ENCODE measurements at regions not wholly inside any gene's neighbourhood (a gene's known extent, or its start where the extent isn't known, plus 50 kb on each side); places are given as distances from the start of the nearest gene placed in this dataset.

DNA sequence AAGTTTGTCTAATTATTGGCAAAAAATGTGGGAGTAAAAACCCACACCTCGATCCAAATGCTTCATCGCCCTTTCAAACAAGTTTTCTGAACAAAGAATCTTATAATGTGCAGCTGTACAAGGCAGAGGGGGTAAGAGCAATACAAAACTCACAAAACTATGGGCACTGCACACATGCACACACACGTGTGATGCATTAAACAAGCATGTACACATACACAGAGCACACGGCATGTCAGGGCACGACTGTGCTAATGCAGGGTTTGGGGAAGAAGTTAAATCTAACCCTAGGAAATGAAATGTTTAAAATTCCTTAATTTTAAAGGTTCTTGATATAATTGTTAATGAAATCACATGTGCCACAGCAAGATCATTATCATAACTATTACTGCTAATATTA lies 264.0 kb downstream of the SEC16B start:
- no peak overlapping the region for H3K4me3 ChIP-seq (ENCODE audit: low read depth, low read length)
- DNase-seq (ENCODE audit: low read depth), result no peak
- TF ChIP-seq, protein P1, sequence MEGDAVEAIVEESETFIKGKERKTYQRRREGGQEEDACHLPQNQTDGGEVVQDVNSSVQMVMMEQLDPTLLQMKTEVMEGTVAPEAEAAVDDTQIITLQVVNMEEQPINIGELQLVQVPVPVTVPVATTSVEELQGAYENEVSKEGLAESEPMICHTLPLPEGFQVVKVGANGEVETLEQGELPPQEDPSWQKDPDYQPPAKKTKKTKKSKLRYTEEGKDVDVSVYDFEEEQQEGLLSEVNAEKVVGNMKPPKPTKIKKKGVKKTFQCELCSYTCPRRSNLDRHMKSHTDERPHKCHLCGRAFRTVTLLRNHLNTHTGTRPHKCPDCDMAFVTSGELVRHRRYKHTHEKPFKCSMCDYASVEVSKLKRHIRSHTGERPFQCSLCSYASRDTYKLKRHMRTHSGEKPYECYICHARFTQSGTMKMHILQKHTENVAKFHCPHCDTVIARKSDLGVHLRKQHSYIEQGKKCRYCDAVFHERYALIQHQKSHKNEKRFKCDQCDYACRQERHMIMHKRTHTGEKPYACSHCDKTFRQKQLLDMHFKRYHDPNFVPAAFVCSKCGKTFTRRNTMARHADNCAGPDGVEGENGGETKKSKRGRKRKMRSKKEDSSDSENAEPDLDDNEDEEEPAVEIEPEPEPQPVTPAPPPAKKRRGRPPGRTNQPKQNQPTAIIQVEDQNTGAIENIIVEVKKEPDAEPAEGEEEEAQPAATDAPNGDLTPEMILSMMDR (IDR thresholded peaks at IDR 0.05; ENCODE audit: low read depth, low read length), result no peak
- TF ChIP-seq MYC (IDR thresholded peaks at IDR 0.05; ENCODE audit: low read depth, low read length) (no peak), POLR2A (IDR thresholded peaks at IDR 0.05; ENCODE audit: extremely low read depth, insufficient read length) (no peak)
- TF ChIP-seq, protein P2, sequence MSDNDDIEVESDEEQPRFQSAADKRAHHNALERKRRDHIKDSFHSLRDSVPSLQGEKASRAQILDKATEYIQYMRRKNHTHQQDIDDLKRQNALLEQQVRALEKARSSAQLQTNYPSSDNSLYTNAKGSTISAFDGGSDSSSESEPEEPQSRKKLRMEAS (IDR thresholded peaks at IDR 0.05; ENCODE audit: low read depth, low read length), result no peak

DNA sequence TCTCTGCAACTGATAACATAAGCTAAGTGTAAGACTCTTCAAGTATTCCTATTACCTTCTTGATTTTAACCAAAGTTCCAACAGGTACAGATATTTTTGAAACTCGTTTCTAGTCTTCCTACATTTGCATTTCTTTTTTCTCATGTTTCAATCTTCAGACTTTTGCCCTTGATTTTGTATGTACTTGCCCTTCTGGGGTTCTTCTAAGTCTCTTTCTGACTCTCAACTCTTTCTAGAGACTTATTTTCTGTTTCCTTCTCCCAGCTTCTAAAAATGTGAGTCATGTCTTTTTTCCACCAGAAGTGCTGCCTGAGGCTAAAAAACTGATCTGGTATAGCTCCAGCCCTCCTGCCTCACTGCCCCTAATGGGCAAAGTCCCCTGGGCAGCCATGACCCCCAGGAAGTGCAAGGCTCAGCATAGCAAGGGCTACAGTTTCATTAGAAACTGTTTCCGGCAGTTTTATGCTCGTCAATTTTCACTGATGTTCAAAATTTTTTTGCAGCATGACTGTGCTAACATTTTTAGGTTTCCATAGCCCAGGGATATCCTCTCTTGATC lies 265.9 kb downstream of the SEC16B start:
- DNase-seq (ENCODE audit: low read depth), result no peak
- no peak overlapping the region for H3K4me3 ChIP-seq (ENCODE audit: low read depth, low read length)
- TF ChIP-seq MYC (IDR thresholded peaks at IDR 0.05; ENCODE audit: low read depth, low read length), result no peak
- TF ChIP-seq, protein P1 (IDR thresholded peaks at IDR 0.05; ENCODE audit: low read depth, low read length), result no peak
- no peak for TF ChIP-seq POLR2A (IDR thresholded peaks at IDR 0.05; ENCODE audit: extremely low read depth, insufficient read length)
- TF ChIP-seq, protein P2 (IDR thresholded peaks at IDR 0.05; ENCODE audit: low read depth, low read length), result no peak

DNA sequence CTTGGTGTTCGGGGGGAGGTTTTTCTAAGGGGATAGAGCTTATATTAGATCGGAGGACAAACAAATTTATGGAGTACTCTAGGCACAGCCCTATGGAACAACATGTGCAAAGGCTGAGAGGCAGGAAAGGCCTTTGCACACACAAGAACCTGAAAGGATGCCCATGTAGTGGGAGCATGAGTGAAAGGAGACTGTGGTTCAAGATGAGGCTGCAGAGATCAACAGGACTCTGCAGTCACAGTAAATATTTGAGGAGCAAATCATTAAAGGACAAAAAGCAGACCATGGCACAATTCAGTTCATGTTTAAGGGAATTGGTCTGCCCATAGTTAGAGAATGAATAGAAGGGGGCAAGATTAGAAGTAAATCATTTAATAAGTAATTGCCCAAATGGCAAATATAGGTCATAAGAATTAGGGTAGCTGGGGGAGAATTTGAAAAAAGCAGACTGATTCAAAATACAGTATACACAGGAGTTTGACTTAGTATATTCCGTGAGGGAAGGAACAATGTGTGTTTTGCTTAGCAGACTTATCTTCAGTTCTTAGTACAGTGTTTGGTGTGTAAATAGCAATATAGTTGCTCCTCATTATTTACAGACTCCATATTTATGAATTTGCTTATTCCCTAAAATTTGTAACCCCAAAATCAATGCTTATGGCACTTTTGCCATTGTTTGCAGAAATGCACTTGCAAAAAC lies 268.1 kb downstream of the SEC16B start:
- no peak overlapping the region for H3K4me3 ChIP-seq (ENCODE audit: low read depth, low read length)
- no peak for DNase-seq (ENCODE audit: low read depth)
- TF ChIP-seq, protein P1 (IDR thresholded peaks at IDR 0.05; ENCODE audit: low read depth, low read length), result no peak
- TF ChIP-seq POLR2A (IDR thresholded peaks at IDR 0.05; ENCODE audit: extremely low read depth, insufficient read length) (no peak), MYC (IDR thresholded peaks at IDR 0.05; ENCODE audit: low read depth, low read length) (no peak)
- TF ChIP-seq, protein P2 (IDR thresholded peaks at IDR 0.05; ENCODE audit: low read depth, low read length), result no peak

DNA sequence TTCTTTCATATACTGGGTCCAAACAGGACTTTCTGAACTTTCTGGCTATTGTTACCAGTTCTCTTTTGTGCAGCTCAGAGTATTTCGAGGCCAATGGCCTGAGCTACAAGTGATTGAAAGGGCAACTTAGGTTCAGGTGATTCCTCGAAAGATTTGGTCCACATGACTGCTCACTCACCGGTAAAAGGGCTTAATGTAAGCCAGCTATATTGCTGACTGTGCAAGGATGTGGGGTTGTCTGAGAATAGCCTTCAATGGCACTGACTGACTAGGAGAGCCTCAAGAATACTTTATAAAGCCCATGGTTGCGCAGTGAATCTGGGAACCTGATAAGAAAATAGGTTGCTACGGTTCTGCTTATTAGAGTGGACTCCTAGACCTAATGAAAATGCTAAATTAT lies 269.0 kb downstream of the SEC16B start:
- H3K4me3 ChIP-seq (ENCODE audit: low read depth, low read length), result no peak overlapping the region
- DNase-seq (ENCODE audit: low read depth), result no peak
- TF ChIP-seq, protein P1 (IDR thresholded peaks at IDR 0.05; ENCODE audit: low read depth, low read length), result no peak
- no peak for TF ChIP-seq MYC (IDR thresholded peaks at IDR 0.05; ENCODE audit: low read depth, low read length)
- no peak for TF ChIP-seq POLR2A (IDR thresholded peaks at IDR 0.05; ENCODE audit: extremely low read depth, insufficient read length)
- TF ChIP-seq, protein P2 (IDR thresholded peaks at IDR 0.05; ENCODE audit: low read depth, low read length), result no peak

DNA sequence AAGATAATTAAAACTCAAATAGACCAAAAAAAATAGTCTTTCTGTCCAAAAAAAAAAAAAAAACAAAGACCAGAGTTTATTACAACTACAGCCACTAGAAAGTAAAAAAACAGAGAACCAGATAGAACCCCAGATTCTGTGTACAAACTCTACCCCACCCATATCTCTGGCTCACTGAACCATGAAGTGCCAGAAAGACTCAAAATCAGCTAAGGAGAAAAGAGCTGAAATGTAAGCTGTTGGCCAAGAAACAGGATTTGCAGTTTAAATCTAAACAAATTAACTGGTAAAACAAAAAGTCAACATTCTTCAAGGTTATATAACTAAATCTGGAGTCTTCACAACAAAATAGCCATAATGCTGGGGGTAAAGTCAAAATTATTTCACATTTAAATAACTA lies 278.9 kb downstream of the SEC16B start:
- TF ChIP-seq POLR2A (IDR thresholded peaks at IDR 0.05; ENCODE audit: extremely low read depth, insufficient read length), result no peak
- TF ChIP-seq, protein P1 (IDR thresholded peaks at IDR 0.05; ENCODE audit: low read depth, low read length), result no peak
- TF ChIP-seq, protein P2 (IDR thresholded peaks at IDR 0.05; ENCODE audit: low read depth, low read length), result no peak
- no peak for TF ChIP-seq MYC (IDR thresholded peaks at IDR 0.05; ENCODE audit: low read depth, low read length)
- DNase-seq (ENCODE audit: low read depth), result no peak
- H3K4me3 ChIP-seq (ENCODE audit: low read depth, low read length), result no peak overlapping the region
